ENCODE measurements at regions not wholly inside any gene's neighbourhood (a gene's known extent, or its start where the extent isn't known, plus 50 kb on each side); places are given as distances from the start of the nearest gene placed in this dataset.

DNA sequence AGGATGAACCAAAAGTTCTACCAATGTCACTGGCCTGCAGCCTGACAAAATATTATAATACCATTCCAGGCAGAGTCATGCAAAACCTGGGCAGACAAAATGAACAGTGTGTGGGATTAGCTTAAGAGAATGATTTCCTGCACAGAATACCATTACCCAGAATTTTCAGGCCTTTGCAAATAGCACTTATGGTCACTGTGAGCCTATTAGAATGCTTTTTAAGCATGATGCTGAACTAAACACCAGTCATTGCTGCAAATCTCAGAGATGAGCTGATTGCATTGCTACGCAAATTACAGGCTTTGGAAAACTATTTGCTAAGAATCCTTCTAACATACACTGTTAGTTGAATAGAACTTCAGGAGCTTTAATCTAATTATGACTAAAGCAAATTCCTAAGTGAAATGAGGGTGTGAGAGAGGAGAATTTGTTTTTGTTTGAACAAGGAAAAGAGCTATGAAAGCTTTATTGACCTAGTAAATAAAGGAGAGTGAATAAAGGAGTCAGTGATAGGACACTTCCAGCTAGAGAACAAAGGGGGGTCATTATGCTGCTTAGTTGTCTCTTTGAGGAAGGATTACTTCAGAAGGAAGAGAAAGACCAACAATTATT, 398.8 kb downstream of the HS3ST3B1 start:
- TF ChIP-seq ZNF382 (CRISPR knock-in tag; IDR thresholded peaks at IDR 0.05; ENCODE audit: borderline replicate concordance) (no peak), ZMYM2 (CRISPR knock-in tag; IDR thresholded peaks at IDR 0.05) (no peak), ZNF441 (CRISPR knock-in tag; IDR thresholded peaks at IDR 0.05; ENCODE audit: borderline replicate concordance) (no peak)

Data from HepG2 (cell line).